ENCODE measurements at regions not wholly inside any gene's neighbourhood (a gene's known extent, or its start where the extent isn't known, plus 50 kb on each side); places are given as distances from the start of the nearest gene placed in this dataset.

DNA sequence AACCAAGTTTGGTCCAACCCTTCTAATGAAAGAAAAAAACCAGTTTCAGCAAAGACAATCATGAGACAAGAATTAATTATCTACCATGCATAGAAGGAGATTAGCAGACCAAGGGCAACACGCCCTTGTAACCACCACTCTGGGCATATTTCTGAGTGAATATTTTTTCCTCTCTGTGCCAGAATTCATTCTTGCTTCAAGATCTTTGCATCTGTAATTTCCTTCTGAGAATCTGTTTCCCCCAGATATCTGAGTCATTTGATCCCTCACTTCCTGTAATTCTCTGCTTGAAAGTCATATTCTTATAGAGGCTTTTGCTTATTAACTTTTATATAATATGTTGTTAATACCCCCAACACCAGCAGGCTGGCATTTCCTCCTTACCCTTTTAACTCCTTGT, 243.7 kb downstream of the SLC16A7 start:
- no peak for DNase-seq

DNA sequence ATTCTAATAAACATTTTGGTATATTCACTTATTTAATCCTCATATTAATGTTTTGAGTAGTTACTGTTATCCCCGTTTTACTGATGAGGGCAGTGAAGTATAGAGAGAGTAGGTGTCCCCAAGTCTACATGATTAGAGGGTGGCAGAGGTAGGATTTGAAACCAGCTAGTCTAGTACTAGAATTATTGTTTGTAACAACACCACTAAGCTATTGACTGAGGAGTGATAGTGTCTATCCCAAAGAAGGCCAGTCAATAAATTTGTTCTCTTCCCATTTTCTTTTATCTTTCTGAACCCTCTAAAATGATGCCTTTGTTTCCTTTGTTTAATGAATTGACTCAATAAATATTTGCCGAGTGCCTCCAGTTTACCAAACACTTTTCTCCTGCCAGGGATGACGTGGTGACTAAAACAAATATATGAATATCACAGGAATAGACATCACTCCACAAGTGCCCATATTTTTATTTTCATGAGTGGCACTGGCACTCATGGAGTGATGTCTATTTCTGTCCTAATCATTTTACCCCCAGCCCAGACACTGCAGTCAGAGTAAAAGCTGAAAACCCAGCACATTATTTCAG, 247.5 kb downstream of the SLC16A7 start:
- DNase-seq, result no peak

DNA sequence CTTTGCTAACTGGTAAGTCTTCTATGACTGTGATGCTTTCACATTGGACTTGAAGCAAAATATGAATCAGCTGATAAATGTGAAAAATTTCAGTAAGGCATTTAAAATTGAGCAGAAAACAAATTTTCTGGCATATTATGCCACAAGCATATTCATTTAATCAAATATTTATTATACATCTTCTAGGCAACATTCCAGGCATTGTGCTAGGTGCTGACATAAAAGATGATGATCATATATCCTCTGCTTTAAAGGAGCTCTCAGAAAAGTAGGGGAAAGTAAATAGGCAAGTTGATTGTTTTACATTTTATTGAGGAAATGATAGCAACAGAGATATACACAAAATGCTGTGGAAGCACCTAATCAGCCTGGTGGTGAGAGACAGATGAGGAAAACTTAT, 248.9 kb downstream of the SLC16A7 start:
- DNase-seq, result no peak

GRCh38 chr12:59845293-59845692, 249.5 kb downstream of the SLC16A7 start:
- DNase-seq, result no peak

- no peak for DNase-seq
Observed at GRCh38 chr12:59847127-59847526, 251.3 kb downstream of the SLC16A7 start.

GRCh38 chr12:59850268-59850667, 254.4 kb downstream of the SLC16A7 start:
- DNase-seq, result no peak

- DNase-seq, result no peak
Observed at GRCh38 chr12:59858508-59859170, 262.8 kb downstream of the SLC16A7 start.

- DNase-seq, result no peak
Observed at GRCh38 chr12:59859171-59859510, 263.3 kb downstream of the SLC16A7 start.

GRCh38 chr12:59861635-59862034, 265.8 kb downstream of the SLC16A7 start:
- DNase-seq, result no peak

DNA sequence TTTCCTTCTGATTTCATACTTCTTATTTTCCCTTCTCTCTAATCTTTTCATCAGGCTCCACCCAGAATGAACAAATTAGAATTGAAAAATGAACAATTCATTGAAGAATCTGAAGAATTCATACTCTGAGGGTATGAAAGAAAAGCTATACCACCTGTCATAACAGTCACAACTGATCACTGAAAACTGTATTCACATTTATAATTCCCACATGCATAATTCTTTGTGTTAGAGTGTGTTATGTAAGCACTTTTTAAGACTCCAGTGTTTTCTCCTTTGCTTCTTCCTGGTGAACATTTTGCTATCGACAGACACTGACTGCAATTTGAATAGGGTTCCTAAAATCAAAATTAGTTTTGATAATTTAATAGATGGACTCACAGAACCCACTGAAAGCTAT, 271.2 kb downstream of the SLC16A7 start:
- no peak for DNase-seq

DNA sequence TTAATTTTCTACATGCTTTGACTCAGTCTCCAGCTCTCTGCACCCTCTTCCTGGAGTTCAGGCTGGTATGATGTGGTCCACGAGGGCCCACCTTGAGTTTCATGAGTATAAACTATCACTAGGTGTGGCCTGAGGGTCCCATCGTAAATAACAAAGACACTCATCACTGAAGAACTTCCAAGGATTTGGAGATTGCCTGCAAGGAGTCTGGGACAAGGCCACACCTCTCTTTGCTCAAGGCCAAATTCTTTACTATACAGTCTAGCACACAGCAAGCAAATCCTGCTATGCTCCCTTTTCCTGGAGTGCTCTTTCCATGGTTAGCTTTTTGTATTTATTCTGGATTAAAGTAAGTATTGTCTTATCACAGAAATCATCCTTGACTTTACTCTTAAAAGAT, 271.9 kb downstream of the SLC16A7 start:
- DNase-seq, result no peak

DNA sequence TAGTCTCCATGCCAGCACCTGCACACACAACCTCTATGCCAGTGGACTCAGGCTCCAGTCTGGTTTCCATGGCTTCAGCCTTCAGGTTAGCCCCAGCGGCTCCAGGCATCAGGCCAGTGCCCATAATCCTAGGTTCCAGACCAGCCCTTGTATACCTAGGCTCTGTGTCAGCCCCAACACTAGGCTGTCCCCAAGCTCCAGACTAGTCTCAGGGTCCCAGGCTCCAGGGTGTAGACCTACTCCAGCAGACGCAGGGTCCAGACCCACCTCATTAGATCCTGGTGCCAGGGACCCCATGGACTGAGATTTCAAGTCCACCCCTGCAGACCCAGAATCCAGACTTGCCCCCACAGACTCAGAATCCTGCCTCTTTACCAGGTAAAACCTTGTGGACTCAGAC, 275.9 kb downstream of the SLC16A7 start:
- no peak for DNase-seq

GRCh38 chr12:59873136-59873535, 277.3 kb downstream of the SLC16A7 start:
- no peak for DNase-seq

DNA sequence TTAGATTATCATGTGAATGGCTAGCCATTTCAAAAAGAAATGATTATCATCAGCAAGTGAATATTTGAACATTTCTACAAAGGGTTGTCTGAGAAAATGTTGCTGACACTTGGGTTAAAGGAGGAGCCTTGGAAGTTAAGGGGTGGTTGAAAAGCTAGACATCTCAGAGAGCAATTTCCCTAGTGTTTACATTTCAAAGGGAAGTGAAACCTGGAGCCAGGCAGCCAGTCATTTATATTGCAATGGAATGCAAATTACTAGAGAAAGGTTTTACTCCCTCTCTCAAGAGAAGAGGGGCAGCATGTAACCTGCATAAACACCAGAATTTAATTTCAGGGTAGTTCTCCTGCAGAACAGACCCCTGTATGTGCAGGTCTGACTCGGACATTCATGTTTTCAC, 279.0 kb downstream of the SLC16A7 start:
- DNase-seq, result no peak

GRCh38 chr12:59886131-59886733, 290.4 kb downstream of the SLC16A7 start:
- no peak for DNase-seq

GRCh38 chr12:59887178-59887577, 291.3 kb downstream of the SLC16A7 start:
- DNase-seq, result no peak

GRCh38 chr12:59890896-59891579, 295.2 kb downstream of the SLC16A7 start:
- no peak for DNase-seq

GRCh38 chr12:59895166-59895775, 299.4 kb downstream of the SLC16A7 start:
- no peak for DNase-seq

DNA sequence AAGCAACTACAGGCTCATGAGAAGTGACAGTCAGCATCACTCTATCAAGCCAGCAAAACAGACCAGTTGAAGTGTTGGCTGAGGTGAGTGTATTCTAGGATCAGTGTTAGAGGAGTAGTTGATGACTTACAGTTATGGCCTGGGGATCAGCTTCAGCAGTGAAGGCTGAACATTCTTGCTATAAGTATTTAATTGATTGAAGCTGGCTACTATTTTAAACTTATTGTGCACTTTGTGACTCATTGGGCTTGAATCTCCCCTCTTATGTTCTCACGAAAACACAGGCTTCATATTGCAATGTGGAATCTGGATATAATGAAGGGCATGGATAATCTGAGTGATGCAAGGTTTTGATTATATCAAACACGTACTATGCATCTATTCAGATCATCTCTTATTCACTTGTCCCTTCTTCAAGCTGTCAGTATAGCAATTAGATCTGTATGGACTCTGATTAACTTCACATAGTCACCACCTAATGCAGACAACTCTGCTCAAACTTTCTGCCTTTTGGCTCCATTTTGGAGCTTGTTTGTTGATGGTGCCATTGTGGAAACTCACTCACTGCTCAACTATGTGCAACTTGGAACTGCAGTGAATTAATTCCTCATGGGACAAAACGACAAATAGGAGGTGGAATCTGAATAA, 309.2 kb downstream of the SLC16A7 start:
- DNase-seq, result no peak

GRCh38 chr12:59911516-59911915, 315.7 kb downstream of the SLC16A7 start:
- DNase-seq, result no peak

- DNase-seq, result no peak
Observed at GRCh38 chr12:59916988-59917387, 321.2 kb downstream of the SLC16A7 start.

- no peak for DNase-seq
Observed at GRCh38 chr12:59927032-59927431, 331.2 kb downstream of the SLC16A7 start.

DNA sequence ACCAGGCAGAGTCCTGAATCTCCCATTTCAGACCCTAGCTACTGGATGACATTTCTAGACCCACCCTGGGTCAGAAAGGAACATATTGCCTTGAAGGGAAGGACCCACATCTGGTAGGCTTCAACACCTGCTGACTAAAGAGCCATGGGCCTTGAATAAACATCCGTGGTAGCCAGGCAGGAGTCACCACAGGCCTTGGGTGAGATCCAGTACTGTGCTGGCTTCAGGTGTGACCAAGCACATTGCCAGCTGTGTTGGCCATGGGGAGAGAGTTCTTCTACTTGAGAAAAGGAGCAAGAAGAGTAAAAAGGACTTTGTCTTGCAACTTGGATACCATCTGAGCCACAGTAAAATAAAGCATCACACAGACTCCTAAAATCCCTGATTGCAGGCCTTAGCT, 332.6 kb downstream of the SLC16A7 start:
- DNase-seq, result no peak
